Activated T-helper 9 cell treated with anti-CD3 and anti-CD28 coated beads, Interleukin-2, amount 50 U/mL, for 16 hours (primary cell): ENCODE measurements at regions not wholly inside any gene's neighbourhood (a gene's known extent, or its start where the extent isn't known, plus 50 kb on each side); places are given as distances from the start of the nearest gene placed in this dataset.
"Not testable (repeated sequence)": the region's sequence is repeated elsewhere in the genome, so short reads cannot be mapped to it uniquely, and the experiment has no call there.

ENCODE experiments used
- DNase-seq: peaks from one replicate; pipeline ENCODE4 v3.0.0-alpha.2; 2020; ENCODE audit warnings: low read depth

- no peak for DNase-seq
These were observed 198.0 kb upstream of the FAT3 start for GRCh38 chr11:92026664-92027063.

DNA sequence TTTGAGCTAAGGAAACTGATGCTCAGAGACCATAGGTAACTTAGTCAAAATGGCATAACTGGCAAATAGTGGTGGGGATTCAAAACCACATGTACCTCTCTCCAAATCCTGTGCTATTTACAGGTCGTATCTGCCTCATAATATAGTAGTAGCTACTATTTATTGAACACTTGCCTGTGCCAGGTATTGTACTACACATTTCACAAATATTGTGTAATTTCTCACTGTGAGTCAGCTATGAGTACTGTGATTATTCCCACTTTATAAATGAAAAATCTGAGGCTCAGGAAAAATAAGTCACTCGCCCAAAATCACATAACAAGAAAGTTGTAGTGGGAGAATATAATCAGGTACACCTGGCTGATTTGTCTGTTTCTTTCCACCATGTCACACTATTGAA, 199.8 kb upstream of the FAT3 start:
- no peak for DNase-seq

DNA sequence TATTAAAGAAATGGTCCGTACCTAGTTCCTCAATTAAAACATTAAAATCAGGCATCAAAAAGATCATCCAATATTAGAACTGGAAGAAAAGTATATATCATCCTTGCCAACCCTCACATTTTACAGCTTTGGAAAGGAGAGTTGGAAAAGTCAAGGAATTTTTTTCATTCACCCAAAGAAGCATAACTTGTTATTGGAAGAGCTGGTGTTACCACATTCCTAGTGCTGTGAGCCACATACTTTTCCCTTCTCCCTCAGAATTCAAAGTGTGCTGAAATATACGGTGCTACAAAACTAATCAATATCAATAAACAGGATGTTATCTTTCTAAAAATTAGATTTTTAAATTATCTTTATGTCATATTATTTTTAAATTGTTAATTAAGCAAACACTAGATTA, 202.1 kb upstream of the FAT3 start:
- no peak for DNase-seq

DNA sequence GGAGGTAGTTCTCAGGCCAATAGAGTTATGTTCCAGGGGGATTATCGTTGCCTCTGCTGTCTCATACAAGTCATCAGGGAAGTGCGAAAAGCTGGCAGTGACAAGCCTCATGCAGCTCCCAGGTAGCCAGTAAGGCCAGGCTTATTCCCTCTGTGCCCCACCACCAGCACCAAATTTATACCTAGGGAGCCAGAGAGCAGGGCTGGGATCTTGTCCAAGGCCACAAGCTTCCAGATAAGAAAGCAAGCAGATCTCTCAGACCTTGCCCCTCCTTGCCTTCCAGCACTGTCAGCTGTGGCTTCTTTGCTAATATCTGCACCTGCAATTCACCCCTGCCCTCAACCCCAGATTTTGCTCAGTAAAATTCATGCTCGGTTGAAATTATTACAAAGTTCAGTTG, 206.3 kb upstream of the FAT3 start:
- DNase-seq = no peak

DNA sequence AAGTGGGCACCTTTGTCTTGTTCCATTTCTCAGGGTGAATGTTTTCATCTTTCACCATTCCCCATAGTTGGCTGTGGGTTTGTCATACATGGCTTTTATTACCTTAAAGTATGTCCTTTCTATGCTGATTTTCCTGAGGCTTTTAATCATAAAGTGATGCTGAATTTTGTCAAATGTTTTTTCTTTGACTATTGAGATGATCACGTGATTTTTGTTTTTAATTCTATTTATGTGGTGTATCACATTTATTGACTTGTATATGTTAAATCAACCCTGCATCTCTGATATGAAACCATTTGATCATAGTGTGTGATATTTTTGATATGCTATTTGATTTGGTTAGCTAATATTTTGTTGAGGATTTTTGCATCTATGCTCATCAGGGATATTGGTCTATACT, 216.4 kb upstream of the FAT3 start:
- no peak for DNase-seq

DNA sequence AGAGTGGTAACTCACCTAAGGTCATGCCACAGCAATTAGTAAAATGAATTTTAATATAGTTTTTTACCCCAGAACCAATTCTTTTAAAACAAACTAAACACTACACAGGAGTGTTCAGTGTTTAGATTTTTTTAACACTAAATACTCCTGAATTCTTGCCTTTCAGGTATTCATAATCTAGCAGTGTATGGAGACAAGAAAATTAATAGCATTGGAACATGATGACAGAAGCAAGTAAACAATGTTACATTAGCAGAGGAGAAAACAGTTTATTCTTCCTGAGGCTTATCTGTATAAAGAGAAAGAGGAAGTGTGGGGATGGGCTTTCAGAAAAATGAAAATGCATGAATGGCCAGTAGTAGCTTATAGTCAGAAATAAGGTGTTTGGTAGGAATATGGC, 222.1 kb upstream of the FAT3 start:
- no peak for DNase-seq

GRCh38 chr11:91998481-91998880, 226.1 kb upstream of the FAT3 start:
- no peak for DNase-seq

DNA sequence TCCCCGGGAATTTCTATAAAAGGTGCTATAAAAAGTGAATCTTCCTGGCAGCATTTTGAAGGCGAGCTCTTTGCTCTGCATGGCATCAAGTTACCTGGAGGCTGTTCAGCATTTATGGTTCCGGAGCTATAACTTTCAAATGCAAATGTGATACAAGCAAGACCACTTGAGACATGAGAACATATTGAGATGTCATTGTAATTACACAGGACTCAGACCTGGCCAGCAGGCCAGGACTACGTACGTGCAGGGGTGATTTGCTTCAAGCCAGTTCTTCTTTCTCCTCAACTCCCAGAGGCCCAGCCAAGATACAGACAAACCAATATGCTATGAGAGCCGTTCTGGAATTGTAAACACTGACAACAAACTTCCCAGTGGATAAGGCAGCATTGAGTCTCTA, 227.4 kb upstream of the FAT3 start:
- DNase-seq = no peak

DNA sequence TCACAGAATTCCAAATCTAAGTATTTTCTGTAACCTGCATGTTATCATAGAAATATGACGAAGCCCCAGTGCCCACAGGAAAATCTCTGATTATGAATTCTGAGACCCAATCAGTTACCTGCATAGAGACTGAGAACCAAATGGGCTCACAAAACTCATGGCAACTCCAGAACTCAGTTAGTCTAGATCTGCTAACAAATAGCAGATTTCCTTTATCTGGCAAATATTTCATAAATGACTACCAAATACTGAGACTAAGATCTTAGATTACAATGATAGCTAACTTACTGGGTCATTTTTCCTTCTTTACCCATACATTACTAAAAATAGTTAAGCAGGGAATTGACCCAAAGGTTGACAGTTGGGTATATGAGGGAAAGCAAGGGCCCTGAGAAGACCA, 228.1 kb upstream of the FAT3 start:
- DNase-seq = no peak

DNA sequence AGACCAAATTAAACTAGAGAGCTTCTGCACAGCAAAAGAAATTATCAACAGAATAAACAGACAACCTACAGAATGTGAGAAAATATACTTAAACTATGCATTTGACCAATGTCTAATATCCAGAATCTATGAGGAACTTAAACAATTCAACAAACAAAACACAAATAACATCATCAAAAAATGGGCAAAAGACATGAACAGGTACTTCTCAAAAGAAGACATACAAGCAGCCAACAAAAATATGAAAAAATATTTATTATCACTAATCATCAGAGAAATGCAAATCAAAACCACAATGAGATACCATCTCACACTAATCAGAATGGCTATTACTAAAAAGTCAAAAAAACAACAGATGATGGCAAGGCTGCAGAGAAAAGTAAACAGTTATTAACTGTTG, 236.2 kb upstream of the FAT3 start:
- DNase-seq = not testable (repeated sequence)

- DNase-seq = no peak
These were observed 238.4 kb upstream of the FAT3 start for GRCh38 chr11:91986218-91986617.

GRCh38 chr11:91984033-91984584, 240.5 kb upstream of the FAT3 start:
- no peak for DNase-seq

- DNase-seq = no peak
These were observed 242.6 kb upstream of the FAT3 start for GRCh38 chr11:91981995-91982394.

- DNase-seq = no peak
These were observed 244.8 kb upstream of the FAT3 start for GRCh38 chr11:91979775-91980174.

- DNase-seq = no peak
These were observed 245.9 kb upstream of the FAT3 start for GRCh38 chr11:91978747-91979146.

GRCh38 chr11:91972665-91973266, 251.9 kb upstream of the FAT3 start:
- no peak for DNase-seq

DNA sequence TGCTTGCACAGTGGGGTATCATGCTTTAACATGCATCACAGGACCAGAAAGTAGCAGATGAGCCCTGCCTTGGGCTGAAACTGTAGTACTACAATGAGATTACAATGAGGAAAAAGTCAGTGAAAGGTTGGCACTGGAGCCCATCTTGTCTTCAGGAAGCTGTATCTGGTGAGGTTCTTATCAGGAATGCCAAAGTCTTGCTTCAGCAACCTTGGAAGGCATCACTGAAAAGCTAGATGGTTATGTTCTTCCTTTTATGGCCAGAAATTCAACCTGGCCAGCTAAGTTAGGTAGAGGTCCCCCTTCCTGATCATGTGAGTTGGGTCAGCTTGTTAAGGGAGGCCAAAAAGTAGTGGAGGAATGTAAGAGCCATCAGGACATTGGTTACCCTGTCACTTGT, 254.0 kb upstream of the FAT3 start:
- no peak for DNase-seq

DNA sequence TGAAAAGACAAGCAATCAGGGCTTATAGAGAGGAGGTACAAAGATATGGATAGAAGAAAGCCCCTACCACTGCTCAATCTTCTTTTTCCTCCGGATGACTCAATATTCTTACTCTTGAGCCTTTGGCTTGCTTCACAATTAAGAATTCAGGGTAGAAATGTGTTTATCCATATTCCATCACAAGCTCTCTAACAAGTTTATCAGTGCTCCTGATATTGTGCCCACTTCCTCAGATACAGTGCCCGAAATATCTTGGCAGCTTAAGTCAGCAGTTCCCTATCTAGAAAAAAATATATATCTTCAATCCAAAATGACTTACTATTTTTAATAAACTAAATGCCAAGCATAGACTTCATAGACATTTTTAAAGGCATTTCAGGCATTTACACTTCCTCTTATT, 255.1 kb upstream of the FAT3 start:
- DNase-seq = no peak

DNA sequence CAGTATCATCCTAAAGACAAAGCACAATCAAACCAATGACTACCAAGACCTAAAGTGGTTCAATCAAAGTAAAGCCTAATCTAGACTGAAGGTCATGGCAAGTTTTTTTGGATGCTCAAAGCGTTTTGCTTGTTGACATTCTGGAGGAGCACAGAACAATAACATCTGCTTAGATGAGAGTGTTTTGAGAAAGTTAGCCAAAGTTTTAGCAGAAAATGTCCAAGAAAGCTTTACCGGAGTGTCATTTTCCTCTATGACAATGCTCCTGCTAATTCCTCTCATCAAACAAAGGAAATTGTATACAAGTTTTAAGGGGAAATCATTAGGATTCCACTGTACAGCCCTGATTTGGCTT, 256.9 kb upstream of the FAT3 start:
- no peak for DNase-seq

- DNase-seq = no peak
These were observed 257.5 kb upstream of the FAT3 start for GRCh38 chr11:91967026-91967690.

- no peak for DNase-seq
These were observed 258.2 kb upstream of the FAT3 start for GRCh38 chr11:91966368-91966767.

- DNase-seq = no peak
These were observed 263.8 kb upstream of the FAT3 start for GRCh38 chr11:91960770-91961169.

DNA sequence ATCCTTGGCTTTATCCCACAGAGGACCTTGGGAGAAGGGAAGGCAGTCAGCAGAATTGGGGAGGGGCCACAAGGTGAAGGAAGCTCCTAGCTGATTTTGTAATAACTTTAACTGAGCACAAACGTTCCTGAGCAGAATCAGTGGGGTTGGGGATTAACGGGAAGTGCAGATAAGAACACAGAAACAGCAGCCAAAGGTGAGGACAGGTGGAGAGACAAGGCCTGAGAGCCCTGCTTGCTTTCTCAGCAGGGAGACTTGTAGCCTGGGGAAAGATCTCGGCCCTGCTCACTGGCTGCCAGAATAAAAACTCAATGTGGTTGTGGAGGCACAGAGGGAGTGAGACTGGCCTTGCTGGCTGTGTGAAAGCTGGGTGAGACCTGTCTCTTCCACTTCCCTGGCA, 265.2 kb upstream of the FAT3 start:
- DNase-seq = no peak

GRCh38 chr11:91956711-91957110, 267.9 kb upstream of the FAT3 start:
- DNase-seq = no peak
